Testis (tissue), 2 donors: ENCODE measurements at regions not wholly inside any gene's neighbourhood (a gene's known extent, or its start where the extent isn't known, plus 50 kb on each side); places are given as distances from the start of the nearest gene placed in this dataset.
"Not testable (repeated sequence)": the region's sequence is repeated elsewhere in the genome, so short reads cannot be mapped to it uniquely, and the experiment has no call there.

Experiments
- DNase-seq: peaks from one replicate; pipeline ENCODE4 v3.0.0-alpha.2; 2019
- H3K27ac ChIP-seq, 2 donors: fragments of 200-600 bp; sonication (generic); one replicate each; pipeline ENCODE4 v1.5.1; 2019
- H3K27me3 ChIP-seq: fragments of 200-600 bp; sonication (generic); one replicate; pipeline ENCODE4 v1.5.1; 2019
- H3K36me3 ChIP-seq: fragments of 200-600 bp; sonication (generic); one replicate; pipeline ENCODE4 v1.5.1; 2017; ENCODE audit warnings: low read depth; ENCODE audit errors: missing control alignments
- H3K4me1 ChIP-seq: fragments of 200-600 bp; sonication (generic); one replicate; pipeline ENCODE4 v1.5.1; 2019
- H3K4me3 ChIP-seq, 2 donors: fragments of 200-600 bp; sonication (generic); one replicate each; pipeline ENCODE4 v1.5.1; 2017 to 2019
- H3K9me3 ChIP-seq: fragments of 200-600 bp; sonication (generic); one replicate; pipeline ENCODE4 v1.5.1; 2017
- POLR2A ChIP-seq: fragments of 450-650 bp; IDR thresholded peaks from one replicate; pipeline ENCODE4 v1.6.1; 2017; ENCODE audit warnings: antibody characterized with exemption, mild to moderate bottlenecking, moderate library complexity
- WGBS, 2 donors: methylation state at CpG; one replicate each; pipeline ENCODE4 v1.1.5; 2018; 5-methylcytosine and 5-hydroxymethylcytosine counted together
- intact Hi-C: fragments of 100-400 bp; cut with DNase I; formaldehyde crosslinking; loops from one replicate; pipeline ENCODE4 v1.15.1; 2023; ENCODE audit warnings: low total_unique reads
- TF ChIP-seq, protein P1 (sequence below), 3 experiments: fragments of 450-650 bp in 2 of 3; fragments of 200-600 bp in 1 of 3; sonication (generic) in 1 of 3; IDR thresholded peaks; one replicate each; pipeline ENCODE4 v1.5.1; 2016 to 2019; ENCODE audit warnings: antibody characterized with exemption in 3 of 3, mild to moderate bottlenecking in 2 of 3, moderate library complexity in 1 of 3

DNA sequence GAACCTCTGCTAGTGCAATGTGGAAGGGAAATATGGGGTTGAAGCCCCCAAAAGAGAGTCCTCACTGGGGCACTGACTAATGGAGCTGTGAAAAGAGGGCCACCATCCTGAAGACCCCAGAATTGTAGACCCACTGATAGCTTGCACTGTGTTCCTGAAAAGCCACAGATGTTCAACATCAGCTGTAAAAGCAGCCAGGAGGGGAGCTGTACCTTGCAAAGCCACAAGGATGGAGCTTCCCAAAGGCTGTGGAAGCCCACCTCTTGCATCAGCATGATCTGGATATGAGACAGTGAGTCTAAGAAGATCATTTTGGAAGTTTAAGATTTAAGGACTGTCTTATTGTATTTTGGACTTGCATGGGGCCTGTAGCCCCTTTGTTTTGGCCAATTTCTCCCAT lies 125.8 kb upstream of the TGFBR2 start:
- H3K4me3 ChIP-seq: no peak overlapping the region
- TF ChIP-seq, protein P1, sequence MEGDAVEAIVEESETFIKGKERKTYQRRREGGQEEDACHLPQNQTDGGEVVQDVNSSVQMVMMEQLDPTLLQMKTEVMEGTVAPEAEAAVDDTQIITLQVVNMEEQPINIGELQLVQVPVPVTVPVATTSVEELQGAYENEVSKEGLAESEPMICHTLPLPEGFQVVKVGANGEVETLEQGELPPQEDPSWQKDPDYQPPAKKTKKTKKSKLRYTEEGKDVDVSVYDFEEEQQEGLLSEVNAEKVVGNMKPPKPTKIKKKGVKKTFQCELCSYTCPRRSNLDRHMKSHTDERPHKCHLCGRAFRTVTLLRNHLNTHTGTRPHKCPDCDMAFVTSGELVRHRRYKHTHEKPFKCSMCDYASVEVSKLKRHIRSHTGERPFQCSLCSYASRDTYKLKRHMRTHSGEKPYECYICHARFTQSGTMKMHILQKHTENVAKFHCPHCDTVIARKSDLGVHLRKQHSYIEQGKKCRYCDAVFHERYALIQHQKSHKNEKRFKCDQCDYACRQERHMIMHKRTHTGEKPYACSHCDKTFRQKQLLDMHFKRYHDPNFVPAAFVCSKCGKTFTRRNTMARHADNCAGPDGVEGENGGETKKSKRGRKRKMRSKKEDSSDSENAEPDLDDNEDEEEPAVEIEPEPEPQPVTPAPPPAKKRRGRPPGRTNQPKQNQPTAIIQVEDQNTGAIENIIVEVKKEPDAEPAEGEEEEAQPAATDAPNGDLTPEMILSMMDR (IDR thresholded peaks at IDR 0.05): no peak
- no peak for TF ChIP-seq POLR2A
- H3K36me3 ChIP-seq: no peaks in the 10 kb centered on the region
- H3K27me3 ChIP-seq: no peaks in the 10 kb centered on the region
- H3K4me1 ChIP-seq: no peaks in the 10 kb centered on the region
- no peak overlapping the region for H3K27ac ChIP-seq
- intact Hi-C loops: no loop called here
- no peak for DNase-seq
- no peaks in the 10 kb centered on the region for H3K9me3 ChIP-seq

DNA sequence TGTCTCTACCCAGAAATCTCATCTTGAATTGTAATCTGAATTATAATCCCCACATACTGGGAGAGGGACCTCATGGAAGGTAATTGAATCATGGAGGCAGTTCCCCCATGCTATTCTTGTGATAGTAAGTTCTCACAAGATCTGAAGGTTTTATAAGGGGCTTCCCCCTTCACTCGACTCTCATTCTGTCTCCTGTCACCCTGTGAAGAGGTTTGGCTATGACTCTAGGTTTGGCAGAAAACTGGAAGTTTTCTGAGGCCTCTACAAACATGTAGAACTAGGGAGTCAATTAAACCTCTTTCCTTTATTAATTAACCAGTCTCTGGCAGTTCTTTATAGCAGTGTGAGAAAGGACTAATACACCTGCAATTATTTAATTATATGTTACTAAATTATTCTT lies 125.2 kb upstream of the TGFBR2 start:
- no peaks in the 10 kb centered on the region for H3K9me3 ChIP-seq
- WGBS, 2 donors: 82 to 94% methylated on average over 1 of the region's 1 CpG
- TF ChIP-seq, protein P1 (IDR thresholded peaks at IDR 0.05): no peak
- TF ChIP-seq POLR2A: no peak

DNA sequence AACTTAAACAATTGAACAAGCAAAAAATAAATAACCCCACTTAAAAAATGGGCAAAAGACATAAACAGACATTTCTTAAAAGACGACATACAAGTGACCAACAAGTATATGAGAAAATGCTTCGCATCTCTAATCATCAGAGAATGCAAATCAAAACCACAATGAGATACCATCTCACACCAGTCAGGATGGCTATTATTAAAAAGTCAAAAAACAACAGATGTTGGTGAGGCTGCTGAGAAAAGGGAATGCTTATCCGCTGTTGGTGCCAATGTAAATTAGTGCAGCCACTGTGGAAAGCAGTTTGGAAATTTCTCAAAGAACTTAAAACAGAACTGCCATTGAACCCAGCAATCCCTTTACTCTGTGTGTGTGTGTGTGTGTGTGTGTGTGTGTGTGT lies 122.2 kb upstream of the TGFBR2 start:
- H3K9me3 ChIP-seq, H3K4me1 ChIP-seq, H3K36me3 ChIP-seq, intact Hi-C loops, H3K4me3 ChIP-seq, H3K27ac ChIP-seq, DNase-seq, H3K27me3 ChIP-seq: not testable (repeated sequence)
- 78 to 83% methylated on average over 3 of the region's 3 CpGs for WGBS, 2 donors

More for the DNA sequence above, 125.2 kb upstream of the TGFBR2 start:
- H3K27me3 ChIP-seq: no peaks in the 10 kb centered on the region
- intact Hi-C loops: no loop called here
- no peak overlapping the region for H3K27ac ChIP-seq
- no peak overlapping the region for H3K4me3 ChIP-seq
- H3K4me1 ChIP-seq: no peaks in the 10 kb centered on the region
- no peaks in the 10 kb centered on the region for H3K36me3 ChIP-seq
- no peak for DNase-seq

DNA sequence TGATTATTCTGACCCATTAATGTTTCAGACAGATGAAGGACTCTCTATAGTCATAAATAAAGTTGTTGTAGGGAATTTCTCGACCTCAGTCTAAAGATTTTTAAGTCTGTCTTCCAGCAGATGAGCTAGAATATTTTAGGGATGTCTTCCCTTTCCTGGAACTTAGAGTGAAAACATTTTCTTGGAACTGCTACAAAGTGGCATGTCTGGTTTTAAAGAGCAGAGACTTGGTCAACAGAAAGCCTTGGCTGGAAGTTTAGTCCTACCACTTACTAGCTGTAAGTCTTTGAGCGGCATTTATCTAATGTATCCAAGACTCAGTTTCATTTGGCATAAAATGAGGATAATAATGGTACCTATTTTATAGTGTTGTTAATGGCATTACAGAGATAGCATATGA lies 120.0 kb upstream of the TGFBR2 start:
- no peaks in the 10 kb centered on the region for H3K36me3 ChIP-seq
- no peak for TF ChIP-seq POLR2A
- TF ChIP-seq, protein P1 (IDR thresholded peaks at IDR 0.05): no peak
- intact Hi-C loops: no loop called here
- WGBS, 2 donors: 75 to 77% methylated on average over 2 of the region's 2 CpGs
- H3K4me1 ChIP-seq: no peaks in the 10 kb centered on the region
- H3K4me3 ChIP-seq: no peak overlapping the region
- no peaks in the 10 kb centered on the region for H3K27me3 ChIP-seq
- no peak for DNase-seq
- H3K27ac ChIP-seq: no peak overlapping the region
- H3K9me3 ChIP-seq: no peaks in the 10 kb centered on the region

DNA sequence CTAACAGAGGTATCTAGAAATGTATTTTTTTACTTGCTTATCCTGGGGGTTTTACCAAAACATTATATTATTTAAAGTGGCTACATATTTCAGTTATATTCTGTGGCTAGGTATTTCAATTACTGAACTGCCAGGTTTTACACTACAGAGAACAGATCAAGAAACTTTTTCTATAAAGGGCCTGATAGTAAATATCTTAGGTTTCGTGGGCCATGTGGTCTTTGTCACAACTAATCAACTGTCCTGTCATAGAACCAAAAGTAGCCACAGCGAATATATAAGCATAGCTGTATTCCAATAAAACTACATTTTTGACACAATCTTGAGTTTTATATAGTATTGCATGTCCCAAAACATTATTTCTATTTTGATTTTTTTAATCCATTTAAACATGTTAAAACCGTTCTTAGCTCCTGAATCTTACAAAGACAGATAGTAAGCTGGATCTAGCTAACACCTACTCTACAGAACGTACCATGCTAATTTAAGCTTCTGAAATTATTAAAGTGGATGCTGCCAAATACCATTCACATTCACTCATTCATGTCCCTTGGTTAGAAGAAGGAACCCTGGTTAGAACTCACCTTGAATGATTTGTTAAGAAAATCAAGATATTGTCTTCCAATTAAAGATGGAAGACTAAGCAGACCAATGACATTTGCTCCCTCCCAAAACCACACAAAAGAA lies 118.2 kb upstream of the TGFBR2 start:
- Histone ChIP-seq H3K4me1 (no peaks in the 10 kb centered on the region), H3K27ac (no peak overlapping the region), H3K27me3 (no peaks in the 10 kb centered on the region), H3K36me3 (no peaks in the 10 kb centered on the region), H3K9me3 (no peaks in the 10 kb centered on the region), H3K4me3 (no peak overlapping the region)
- 93 to 95% methylated on average over 4 of the region's 4 CpGs for WGBS, 2 donors
- intact Hi-C loops: no loop called here
- TF ChIP-seq, protein P1 (IDR thresholded peaks at IDR 0.05): no peak
- no peak for TF ChIP-seq POLR2A
- no peak for DNase-seq
